MCF 10A (cell line): ENCODE measurements at regions not wholly inside any gene's neighbourhood (a gene's known extent, or its start where the extent isn't known, plus 50 kb on each side); places are given as distances from the start of the nearest gene placed in this dataset.

Source experiments
- BruUV-seq: library from RNA; stranded (reverse); fragments of 400-500 nt; replicated peaks from 2 replicates; lab custom pipeline; 2021; lab: Mats Ljungman, UMichigan
- CTCF ChIA-PET: fragments of 300-600 bp; sonication (Branson Sonifier 250); formaldehyde crosslinking; extraction: SDS; loops from one replicate; lab custom pipeline; 2021; ENCODE audit warnings: antibody characterized with exemption, inconsistent platforms; lab: Yijun Ruan, JAX
- POLR2A ChIA-PET: fragments of 300-600, 350-650 bp; sonication (Branson Sonifier 250); formaldehyde crosslinking; extraction: SDS; loops from one replicate; lab custom pipeline; 2020; ENCODE audit warnings: antibody characterized with exemption, inconsistent platforms; lab: Yijun Ruan, JAX
- DNase-seq: peaks from one replicate; pipeline ENCODE4 v3.0.0-alpha.2; 2018; ENCODE audit not compliant: unreplicated experiment
- H3K27ac Mint-ChIP-seq: one replicate; pipeline ENCODE4 v1.8.0; 2022; ENCODE audit warnings: mild to moderate bottlenecking, low read depth, mixed read lengths; ENCODE audit not compliant: unreplicated experiment
- H3K27me3 Mint-ChIP-seq: one replicate; pipeline ENCODE4 v1.8.0; 2022; ENCODE audit warnings: mixed read lengths; ENCODE audit not compliant: insufficient read depth, unreplicated experiment
- H3K36me3 Mint-ChIP-seq: one replicate; pipeline ENCODE4 v1.8.0; 2022; ENCODE audit warnings: mild to moderate bottlenecking, moderate library complexity, mixed read lengths; ENCODE audit not compliant: insufficient read depth, unreplicated experiment
- H3K4me1 Mint-ChIP-seq: one replicate; pipeline ENCODE4 v1.8.0; 2022; ENCODE audit warnings: mixed read lengths; ENCODE audit not compliant: insufficient read depth, unreplicated experiment
- H3K4me3 Mint-ChIP-seq: one replicate; pipeline ENCODE4 v1.8.0; 2022; ENCODE audit warnings: mild to moderate bottlenecking, moderate library complexity, mixed read lengths; ENCODE audit not compliant: unreplicated experiment
- H3K9me3 Mint-ChIP-seq: one replicate; pipeline ENCODE4 v1.8.0; 2022; ENCODE audit warnings: mixed read lengths; ENCODE audit not compliant: unreplicated experiment
- intact Hi-C: fragments of 100-400 bp; cut with micrococcal nuclease; formaldehyde crosslinking; loops from 2 replicates; pipeline ENCODE4 v1.14.1; 2022
- TF ChIP-seq, protein P1 (sequence below): fragments of 200-600 bp; IDR thresholded peaks from one replicate; pipeline ENCODE4 v1.8.0; 2022; ENCODE audit warnings: antibody characterized with exemption, mild to moderate bottlenecking; ENCODE audit not compliant: unreplicated experiment

DNA sequence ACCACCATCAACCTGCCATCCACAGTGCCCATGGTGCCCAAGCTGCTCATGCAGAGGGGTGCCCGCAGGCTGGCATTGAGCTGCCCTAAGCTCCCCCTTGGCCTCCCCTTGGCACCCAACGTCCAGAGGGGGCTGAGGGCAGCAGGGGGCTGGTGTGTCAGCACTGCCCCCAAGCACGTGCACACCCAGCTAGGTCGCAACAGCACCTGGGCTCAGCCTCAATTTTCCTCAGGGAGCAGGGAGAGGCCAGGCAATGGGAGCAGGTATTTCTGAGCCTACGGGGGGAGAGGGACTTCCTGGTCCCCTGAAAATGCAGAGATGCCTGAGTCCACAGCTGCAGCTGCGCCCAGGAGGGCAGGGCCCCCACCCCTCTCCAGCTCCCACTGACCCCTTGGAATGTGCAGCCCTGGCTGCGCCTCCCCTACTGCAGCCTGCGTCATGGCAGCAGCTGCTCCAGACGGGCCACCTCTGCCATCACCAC lies 204.2 kb downstream of the ANKRD60 start:
- TF ChIP-seq, protein P1, sequence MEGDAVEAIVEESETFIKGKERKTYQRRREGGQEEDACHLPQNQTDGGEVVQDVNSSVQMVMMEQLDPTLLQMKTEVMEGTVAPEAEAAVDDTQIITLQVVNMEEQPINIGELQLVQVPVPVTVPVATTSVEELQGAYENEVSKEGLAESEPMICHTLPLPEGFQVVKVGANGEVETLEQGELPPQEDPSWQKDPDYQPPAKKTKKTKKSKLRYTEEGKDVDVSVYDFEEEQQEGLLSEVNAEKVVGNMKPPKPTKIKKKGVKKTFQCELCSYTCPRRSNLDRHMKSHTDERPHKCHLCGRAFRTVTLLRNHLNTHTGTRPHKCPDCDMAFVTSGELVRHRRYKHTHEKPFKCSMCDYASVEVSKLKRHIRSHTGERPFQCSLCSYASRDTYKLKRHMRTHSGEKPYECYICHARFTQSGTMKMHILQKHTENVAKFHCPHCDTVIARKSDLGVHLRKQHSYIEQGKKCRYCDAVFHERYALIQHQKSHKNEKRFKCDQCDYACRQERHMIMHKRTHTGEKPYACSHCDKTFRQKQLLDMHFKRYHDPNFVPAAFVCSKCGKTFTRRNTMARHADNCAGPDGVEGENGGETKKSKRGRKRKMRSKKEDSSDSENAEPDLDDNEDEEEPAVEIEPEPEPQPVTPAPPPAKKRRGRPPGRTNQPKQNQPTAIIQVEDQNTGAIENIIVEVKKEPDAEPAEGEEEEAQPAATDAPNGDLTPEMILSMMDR: no peak
- no peaks in the 10 kb centered on the region for H3K36me3 Mint-ChIP-seq
- H3K27ac Mint-ChIP-seq: no peak overlapping the region
- ChIA-PET CTCF (no interaction called here), POLR2A (no interaction called here)
- intact Hi-C loops: no loop called here
- H3K9me3 Mint-ChIP-seq: no peaks in the 10 kb centered on the region
- BruUV-seq: no TSS peak
- no peaks in the 10 kb centered on the region for H3K4me1 Mint-ChIP-seq
- peaks cover 16% of the 10 kb centered on the region for H3K27me3 Mint-ChIP-seq
- H3K4me3 Mint-ChIP-seq: no peak overlapping the region
- DNase-seq: no peak

DNA sequence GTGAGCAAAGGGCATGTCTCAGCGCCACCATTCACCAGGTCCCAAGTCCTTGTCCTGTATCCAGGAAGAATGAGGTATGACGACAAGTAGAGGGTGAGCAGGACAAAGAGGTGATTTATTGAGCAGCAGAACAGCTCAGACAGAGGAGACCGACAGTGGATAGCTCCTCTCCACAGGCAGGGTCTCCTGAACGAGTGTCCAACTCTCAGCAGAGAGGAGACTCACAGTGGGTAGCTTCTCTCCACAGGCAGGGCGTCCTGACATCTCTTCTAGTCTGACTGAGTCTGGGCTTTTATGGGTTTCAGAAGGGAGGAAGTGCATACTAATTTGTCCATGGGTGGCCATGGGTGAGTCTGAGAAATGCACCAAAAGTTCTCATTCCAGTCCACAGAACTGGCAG lies 204.7 kb downstream of the ANKRD60 start:
- ChIA-PET CTCF (interaction anchor here (0.7 to 1.7 kb wide), 2 partner anchors 63 to 137 kb away, joined by 3 to 6 read pairs; no protein-coding TSS in a partner anchor), POLR2A (interaction anchor here (0.6 kb wide), 1 partner anchor 12 kb away, joined by 3 read pairs; no protein-coding TSS in a partner anchor)
- BruUV-seq: no TSS peak

DNA sequence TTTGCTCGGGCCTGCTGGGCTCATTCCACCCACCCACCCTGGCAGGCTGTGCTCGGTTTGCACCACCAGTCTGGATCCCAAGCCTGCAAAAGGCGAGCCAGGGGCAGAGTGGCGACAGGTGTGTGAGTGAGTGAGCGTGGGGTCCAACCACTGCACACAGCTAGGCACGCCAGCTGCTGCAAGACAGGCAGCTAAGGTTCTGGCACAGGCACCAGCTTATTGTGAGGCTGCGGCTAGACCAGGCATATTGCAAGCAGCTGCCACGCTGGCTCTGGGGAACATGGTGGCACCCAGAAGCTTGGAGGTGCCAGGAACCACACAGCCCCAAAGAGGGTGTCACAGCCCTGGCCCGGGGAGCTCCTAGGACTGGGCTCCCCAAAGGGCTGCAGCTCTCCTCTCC lies 205.1 kb downstream of the ANKRD60 start:
- H3K9me3 Mint-ChIP-seq: no peaks in the 10 kb centered on the region
- POLR2A ChIA-PET: interaction anchor here (0.6 kb wide), 1 partner anchor 12 kb away, joined by 3 read pairs; no protein-coding TSS in a partner anchor
- no peak overlapping the region for H3K4me3 Mint-ChIP-seq
- intact Hi-C loops: no loop called here
- H3K27ac Mint-ChIP-seq: no peak overlapping the region
- no peaks in the 10 kb centered on the region for H3K4me1 Mint-ChIP-seq
- H3K36me3 Mint-ChIP-seq: no peaks in the 10 kb centered on the region
- CTCF ChIA-PET: interaction anchor here (0.6 to 1.7 kb wide), 3 partner anchors 12 to 137 kb away, joined by 3 to 6 read pairs (median 6); no protein-coding TSS in a partner anchor
- no TSS peak for BruUV-seq
- no peak for DNase-seq
- TF ChIP-seq, protein P1: no peak
- H3K27me3 Mint-ChIP-seq: peaks cover 7% of the 10 kb centered on the region

More for the DNA sequence above, 204.7 kb downstream of the ANKRD60 start:
- intact Hi-C loops: no loop called here
- TF ChIP-seq, protein P1: no peak
- DNase-seq: no peak
- no peaks in the 10 kb centered on the region for H3K4me1 Mint-ChIP-seq
- H3K4me3 Mint-ChIP-seq: no peak overlapping the region
- H3K27ac Mint-ChIP-seq: no peak overlapping the region
- H3K9me3 Mint-ChIP-seq: no peaks in the 10 kb centered on the region
- peaks cover 11% of the 10 kb centered on the region for H3K27me3 Mint-ChIP-seq
- no peaks in the 10 kb centered on the region for H3K36me3 Mint-ChIP-seq

DNA sequence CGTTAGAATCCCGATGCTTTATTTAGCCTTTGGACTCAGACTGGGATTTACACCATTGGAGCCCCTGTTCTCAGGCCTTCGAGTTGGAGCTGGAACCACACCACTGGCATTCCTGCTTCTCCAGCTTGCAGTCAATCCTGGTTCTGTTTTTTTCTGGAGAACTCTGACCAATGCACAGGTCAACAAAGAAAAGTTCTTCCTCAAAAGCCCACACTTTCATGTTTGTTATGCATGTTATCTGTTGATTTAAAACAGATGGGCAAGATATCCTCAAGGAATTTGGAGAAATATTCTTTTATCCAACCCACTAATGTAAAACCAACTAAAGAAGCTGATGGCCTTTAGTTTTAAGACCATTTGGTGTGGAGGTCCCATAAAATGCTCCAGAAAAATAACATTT lies 205.7 kb downstream of the ANKRD60 start:
- TF ChIP-seq, protein P1: no peak
- H3K36me3 Mint-ChIP-seq: no peaks in the 10 kb centered on the region
- ChIA-PET POLR2A (no interaction called here), CTCF (interaction anchor here (0.6 to 1.7 kb wide), 2 partner anchors 12 to 64 kb away, joined by 6 read pairs; no protein-coding TSS in a partner anchor)
- no TSS peak for BruUV-seq
- intact Hi-C loops: no loop called here
- no peaks in the 10 kb centered on the region for H3K9me3 Mint-ChIP-seq
- no peak for DNase-seq
- H3K4me3 Mint-ChIP-seq: no peak overlapping the region
- H3K4me1 Mint-ChIP-seq: peaks cover 2% of the 10 kb centered on the region
- peaks cover under 1% of the 10 kb centered on the region for H3K27me3 Mint-ChIP-seq
- no peak overlapping the region for H3K27ac Mint-ChIP-seq
